Hepatocyte (in vitro differentiated cells): ENCODE measurements at regions not wholly inside any gene's neighbourhood (a gene's known extent, or its start where the extent isn't known, plus 50 kb on each side); places are given as distances from the start of the nearest gene placed in this dataset.

Source experiments
- EZH2 ChIP-seq: fragments of 200-600 bp; sonication (generic); IDR thresholded peaks from 2 replicates; pipeline ENCODE4 v1.6.1; 2016; ENCODE audit warnings: antibody characterized with exemption, mild to moderate bottlenecking, borderline replicate concordance
- EZH2phosphoT487 ChIP-seq: fragments of 200-600 bp; sonication (generic); IDR thresholded peaks from one replicate; pipeline ENCODE4 v1.6.1; 2018; ENCODE audit warnings: antibody characterized with exemption, mild to moderate bottlenecking, low read depth, moderate library complexity; ENCODE audit not compliant: unreplicated experiment, severe bottlenecking
- TF ChIP-seq, protein P1 (sequence below): fragments of 200-600 bp; sonication (generic); IDR thresholded peaks from 2 replicates; pipeline ENCODE4 v1.5.1; 2016; ENCODE audit warnings: antibody characterized with exemption, mild to moderate bottlenecking; ENCODE audit not compliant: poor library complexity

GRCh38 chr17:63345611-63346010 lies 100.5 kb downstream of the CYB561 start:
- TF ChIP-seq, protein P1, sequence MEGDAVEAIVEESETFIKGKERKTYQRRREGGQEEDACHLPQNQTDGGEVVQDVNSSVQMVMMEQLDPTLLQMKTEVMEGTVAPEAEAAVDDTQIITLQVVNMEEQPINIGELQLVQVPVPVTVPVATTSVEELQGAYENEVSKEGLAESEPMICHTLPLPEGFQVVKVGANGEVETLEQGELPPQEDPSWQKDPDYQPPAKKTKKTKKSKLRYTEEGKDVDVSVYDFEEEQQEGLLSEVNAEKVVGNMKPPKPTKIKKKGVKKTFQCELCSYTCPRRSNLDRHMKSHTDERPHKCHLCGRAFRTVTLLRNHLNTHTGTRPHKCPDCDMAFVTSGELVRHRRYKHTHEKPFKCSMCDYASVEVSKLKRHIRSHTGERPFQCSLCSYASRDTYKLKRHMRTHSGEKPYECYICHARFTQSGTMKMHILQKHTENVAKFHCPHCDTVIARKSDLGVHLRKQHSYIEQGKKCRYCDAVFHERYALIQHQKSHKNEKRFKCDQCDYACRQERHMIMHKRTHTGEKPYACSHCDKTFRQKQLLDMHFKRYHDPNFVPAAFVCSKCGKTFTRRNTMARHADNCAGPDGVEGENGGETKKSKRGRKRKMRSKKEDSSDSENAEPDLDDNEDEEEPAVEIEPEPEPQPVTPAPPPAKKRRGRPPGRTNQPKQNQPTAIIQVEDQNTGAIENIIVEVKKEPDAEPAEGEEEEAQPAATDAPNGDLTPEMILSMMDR, result no peak
- TF ChIP-seq EZH2, result no peak
- TF ChIP-seq EZH2phosphoT487, result no peak
